ENCODE measurements at regions not wholly inside any gene's neighbourhood (a gene's known extent, or its start where the extent isn't known, plus 50 kb on each side); places are given as distances from the start of the nearest gene placed in this dataset.

DNA sequence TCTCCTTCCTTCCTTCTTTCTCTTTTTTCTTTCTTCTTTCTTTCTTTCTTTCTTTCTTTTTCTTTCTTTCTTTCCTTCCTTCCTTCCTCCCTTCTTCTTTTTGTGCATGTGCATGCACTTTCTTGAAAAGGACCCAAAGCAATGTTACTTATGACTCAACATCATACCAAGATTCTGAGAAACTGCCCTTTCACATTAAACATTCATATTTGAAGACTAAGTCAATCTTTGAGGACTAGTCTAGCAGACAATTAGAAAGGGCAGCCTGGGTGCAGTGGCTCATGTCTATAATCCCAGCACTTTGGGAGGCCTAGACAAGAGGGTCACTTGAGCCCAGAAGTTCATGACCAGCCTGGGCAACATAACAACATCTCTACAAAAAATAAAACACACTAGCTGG lies 212.8 kb upstream of the KITLG start:
- TF ChIP-seq EZH2phosphoT487 (IDR thresholded peaks at IDR 0.05; ENCODE audit: borderline replicate concordance, low read length): no peak
- TF ChIP-seq, protein P1, sequence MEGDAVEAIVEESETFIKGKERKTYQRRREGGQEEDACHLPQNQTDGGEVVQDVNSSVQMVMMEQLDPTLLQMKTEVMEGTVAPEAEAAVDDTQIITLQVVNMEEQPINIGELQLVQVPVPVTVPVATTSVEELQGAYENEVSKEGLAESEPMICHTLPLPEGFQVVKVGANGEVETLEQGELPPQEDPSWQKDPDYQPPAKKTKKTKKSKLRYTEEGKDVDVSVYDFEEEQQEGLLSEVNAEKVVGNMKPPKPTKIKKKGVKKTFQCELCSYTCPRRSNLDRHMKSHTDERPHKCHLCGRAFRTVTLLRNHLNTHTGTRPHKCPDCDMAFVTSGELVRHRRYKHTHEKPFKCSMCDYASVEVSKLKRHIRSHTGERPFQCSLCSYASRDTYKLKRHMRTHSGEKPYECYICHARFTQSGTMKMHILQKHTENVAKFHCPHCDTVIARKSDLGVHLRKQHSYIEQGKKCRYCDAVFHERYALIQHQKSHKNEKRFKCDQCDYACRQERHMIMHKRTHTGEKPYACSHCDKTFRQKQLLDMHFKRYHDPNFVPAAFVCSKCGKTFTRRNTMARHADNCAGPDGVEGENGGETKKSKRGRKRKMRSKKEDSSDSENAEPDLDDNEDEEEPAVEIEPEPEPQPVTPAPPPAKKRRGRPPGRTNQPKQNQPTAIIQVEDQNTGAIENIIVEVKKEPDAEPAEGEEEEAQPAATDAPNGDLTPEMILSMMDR (IDR thresholded peaks at IDR 0.05; ENCODE audit: low read depth, low read length, poor library complexity, severe bottlenecking): no peak

All from DOHH2 (cell line).